HL-60 (cell line): ENCODE measurements at regions not wholly inside any gene's neighbourhood (a gene's known extent, or its start where the extent isn't known, plus 50 kb on each side); places are given as distances from the start of the nearest gene placed in this dataset.

Experiments
- DNase-seq, 2 experiments: peaks; one replicate each; pipeline ENCODE4 v3.0.0-alpha.2; 2010 to 2020; ENCODE audit warnings: low read depth in 1 of 2, low spot score in 1 of 2
- H3K27ac ChIP-seq: fragments of 250-450 bp; sonication (Bioruptor Pico); replicated peaks from 2 replicates; pipeline ENCODE4 v1.5.1; 2020; ENCODE audit warnings: mild to moderate bottlenecking, moderate library complexity
- H3K27me3 ChIP-seq: fragments of 250-450 bp; sonication (Bioruptor Pico); 2 replicates; pipeline ENCODE4 v1.5.1; 2021; ENCODE audit warnings: mild to moderate bottlenecking, moderate library complexity; ENCODE audit not compliant: insufficient read depth, poor library complexity, severe bottlenecking
- H3K4me3 ChIP-seq: replicated peaks from 2 replicates; pipeline ENCODE4 v1.5.1; 2011; ENCODE audit warnings: mild to moderate bottlenecking, control low read depth, low read length; ENCODE audit not compliant: insufficient read depth
- GABPA ChIP-seq: IDR thresholded peaks from 2 replicates; pipeline ENCODE4 v1.6.1; 2012; ENCODE audit warnings: low read depth
- POLR2AphosphoS5 ChIP-seq: IDR thresholded peaks from 2 replicates; pipeline ENCODE4 v1.6.1; 2012; ENCODE audit warnings: low read depth
- REST ChIP-seq: IDR thresholded peaks from 2 replicates; pipeline ENCODE4 v1.6.1; 2012; ENCODE audit warnings: low read depth; ENCODE audit not compliant: insufficient replicate concordance
- SPI1 ChIP-seq: IDR thresholded peaks from 2 replicates; pipeline ENCODE4 v1.6.1; 2012; ENCODE audit warnings: low read depth, mild to moderate bottlenecking, borderline replicate concordance
- TF ChIP-seq, protein P1 (sequence below): IDR thresholded peaks from one replicate; pipeline ENCODE4 v1.5.1; 2011; ENCODE audit warnings: low read length, control low read depth, inconsistent platforms; ENCODE audit not compliant: insufficient read depth

- no peak for DNase-seq
- no peak for TF ChIP-seq POLR2AphosphoS5
- no peak for TF ChIP-seq SPI1
- TF ChIP-seq REST, result no peak
- TF ChIP-seq, protein P1, sequence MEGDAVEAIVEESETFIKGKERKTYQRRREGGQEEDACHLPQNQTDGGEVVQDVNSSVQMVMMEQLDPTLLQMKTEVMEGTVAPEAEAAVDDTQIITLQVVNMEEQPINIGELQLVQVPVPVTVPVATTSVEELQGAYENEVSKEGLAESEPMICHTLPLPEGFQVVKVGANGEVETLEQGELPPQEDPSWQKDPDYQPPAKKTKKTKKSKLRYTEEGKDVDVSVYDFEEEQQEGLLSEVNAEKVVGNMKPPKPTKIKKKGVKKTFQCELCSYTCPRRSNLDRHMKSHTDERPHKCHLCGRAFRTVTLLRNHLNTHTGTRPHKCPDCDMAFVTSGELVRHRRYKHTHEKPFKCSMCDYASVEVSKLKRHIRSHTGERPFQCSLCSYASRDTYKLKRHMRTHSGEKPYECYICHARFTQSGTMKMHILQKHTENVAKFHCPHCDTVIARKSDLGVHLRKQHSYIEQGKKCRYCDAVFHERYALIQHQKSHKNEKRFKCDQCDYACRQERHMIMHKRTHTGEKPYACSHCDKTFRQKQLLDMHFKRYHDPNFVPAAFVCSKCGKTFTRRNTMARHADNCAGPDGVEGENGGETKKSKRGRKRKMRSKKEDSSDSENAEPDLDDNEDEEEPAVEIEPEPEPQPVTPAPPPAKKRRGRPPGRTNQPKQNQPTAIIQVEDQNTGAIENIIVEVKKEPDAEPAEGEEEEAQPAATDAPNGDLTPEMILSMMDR, result no peak
- TF ChIP-seq GABPA, result no peak
- no peaks in the 10 kb centered on the region for H3K27me3 ChIP-seq
- H3K27ac ChIP-seq, result no peak overlapping the region
- H3K4me3 ChIP-seq, result no peak overlapping the region
These were observed 1265.0 kb downstream of the NXPH1 start for GRCh38 chr7:9698375-9698774.

GRCh38 chr7:9709216-9709615 lies 1264.5 kb upstream of the PHF14 start:
- TF ChIP-seq SPI1, result no peak
- TF ChIP-seq REST, result no peak
- no peak for TF ChIP-seq POLR2AphosphoS5
- Histone ChIP-seq H3K27me3 (no peaks in the 10 kb centered on the region), H3K4me3 (no peak overlapping the region), H3K27ac (no peak overlapping the region)
- DNase-seq, result no peak

- Histone ChIP-seq H3K27ac (no peak overlapping the region), H3K4me3 (no peak overlapping the region), H3K27me3 (no peaks in the 10 kb centered on the region)
- TF ChIP-seq GABPA, result no peak
- no peak for TF ChIP-seq REST
- DNase-seq, result no peak
These were observed 1262.3 kb upstream of the PHF14 start for GRCh38 chr7:9711259-9711918.

DNA sequence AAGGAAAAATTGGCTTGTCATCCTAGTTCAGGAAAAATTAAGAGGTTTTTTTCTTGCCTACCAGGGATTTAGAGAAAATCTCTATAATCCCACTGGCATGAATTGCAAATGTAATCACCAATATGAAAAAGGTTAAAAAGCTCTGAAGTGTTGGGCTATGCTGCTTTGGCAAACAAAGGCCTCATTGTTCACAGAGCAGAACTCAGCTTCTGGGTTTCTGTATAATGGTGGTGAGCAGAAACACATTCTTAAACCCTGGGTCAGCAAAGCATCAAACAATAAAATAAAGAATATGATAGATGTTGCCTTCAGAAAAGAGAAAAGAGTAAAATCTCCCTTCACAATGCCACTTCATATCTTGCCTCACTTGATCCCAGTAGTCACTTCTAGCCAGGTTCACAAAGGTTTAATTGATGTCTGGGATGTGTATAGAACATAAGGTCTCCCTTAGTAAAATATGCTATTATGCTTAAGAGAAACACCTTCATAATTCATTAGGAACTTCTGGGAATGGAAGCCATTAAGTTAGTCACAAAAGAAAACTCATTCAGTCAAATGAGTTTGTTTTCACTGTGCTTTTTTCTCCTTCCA lies 1255.5 kb upstream of the PHF14 start:
- no peak overlapping the region for H3K27ac ChIP-seq
- no peak overlapping the region for H3K4me3 ChIP-seq
- TF ChIP-seq GABPA (no peak), REST (no peak), POLR2AphosphoS5 (no peak), SPI1 (no peak)
- TF ChIP-seq, protein P1, result no peak
- no peak for DNase-seq
- no peaks in the 10 kb centered on the region for H3K27me3 ChIP-seq
